ENCODE measurements at regions not wholly inside any gene's neighbourhood (a gene's known extent, or its start where the extent isn't known, plus 50 kb on each side); places are given as distances from the start of the nearest gene placed in this dataset.
"Not testable (repeated sequence)": the region's sequence is repeated elsewhere in the genome, so short reads cannot be mapped to it uniquely, and the experiment has no call there.

DNA sequence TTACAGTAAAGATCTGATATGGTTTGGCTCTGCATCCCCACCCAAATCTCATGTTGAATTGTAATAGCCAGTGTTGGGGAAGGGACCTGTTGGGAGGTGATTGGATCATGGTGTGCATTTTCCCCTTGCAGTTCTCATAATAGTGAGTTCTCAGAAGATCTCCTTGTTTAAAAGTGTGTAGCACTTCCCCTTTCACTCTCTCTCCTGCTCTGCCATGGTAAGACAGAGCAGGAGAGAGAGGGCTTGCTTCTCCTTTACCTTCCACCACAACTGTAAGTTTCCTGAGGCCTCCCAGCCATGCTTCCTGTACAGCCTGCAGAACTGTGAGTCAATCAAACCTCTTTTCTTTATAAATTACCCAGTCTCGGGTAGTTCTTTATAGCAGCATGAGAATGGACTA, 1530.9 kb upstream of the C9orf72 start:
- not testable (repeated sequence) for DNase-seq

DNA sequence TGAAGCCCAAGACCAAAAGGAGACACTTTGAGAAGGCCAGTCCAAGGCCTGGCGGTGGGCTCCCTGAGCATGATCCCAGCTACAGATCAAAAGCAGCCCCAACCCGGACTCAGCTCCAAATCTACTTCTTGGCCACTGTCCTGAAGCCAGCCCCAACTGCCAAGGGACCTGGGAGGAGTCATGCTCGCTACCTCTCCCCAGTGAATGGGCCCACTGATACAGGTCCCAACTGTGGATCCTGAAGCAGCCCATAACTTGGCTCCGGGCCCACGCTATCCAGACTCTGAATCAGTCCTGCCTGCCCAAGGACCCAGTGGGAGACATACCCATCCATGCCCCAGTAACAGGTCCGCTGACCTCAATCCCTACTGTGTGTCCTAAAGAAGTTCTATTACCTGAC, 1545.3 kb upstream of the C9orf72 start:
- no peak for DNase-seq

DNA sequence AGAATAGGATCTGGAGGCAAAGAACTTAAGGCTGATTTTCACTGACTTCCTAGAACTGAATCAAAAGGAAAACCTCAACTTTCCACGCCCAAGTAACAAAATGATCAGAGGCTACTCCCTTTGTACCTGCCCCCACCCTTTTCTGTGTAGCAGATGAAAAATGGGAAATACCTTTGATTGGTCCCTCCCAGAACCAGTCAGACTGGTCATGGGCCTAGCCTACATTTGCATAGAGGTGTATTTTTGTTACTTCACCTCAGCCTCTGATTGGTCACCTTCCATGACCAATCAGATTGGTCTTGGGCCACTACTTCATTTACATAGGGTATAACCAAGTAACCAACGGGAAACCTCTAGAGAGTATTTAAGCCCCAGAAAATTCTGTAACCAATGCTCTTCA, 1553.5 kb upstream of the C9orf72 start:
- no peak for DNase-seq

DNA sequence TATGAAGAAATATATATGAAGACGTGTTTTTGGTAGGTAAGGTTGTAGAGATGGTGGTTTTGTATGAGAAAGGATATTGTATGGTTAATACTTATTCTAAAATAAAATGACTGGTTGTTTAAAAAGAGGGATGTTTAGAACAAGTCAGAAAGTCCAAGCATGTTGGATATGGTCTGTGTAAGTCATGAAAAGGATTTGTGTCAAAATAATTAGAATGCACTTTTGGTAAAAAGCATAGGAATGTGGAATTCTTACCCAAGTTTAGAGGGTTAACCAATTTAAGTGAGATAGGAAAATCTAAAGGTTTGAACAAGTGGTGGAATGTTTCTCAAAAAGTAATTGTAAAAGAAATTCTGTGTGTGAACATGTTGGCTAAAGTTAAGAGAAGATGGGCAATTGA, 1556.5 kb upstream of the C9orf72 start:
- no peak for DNase-seq

DNA sequence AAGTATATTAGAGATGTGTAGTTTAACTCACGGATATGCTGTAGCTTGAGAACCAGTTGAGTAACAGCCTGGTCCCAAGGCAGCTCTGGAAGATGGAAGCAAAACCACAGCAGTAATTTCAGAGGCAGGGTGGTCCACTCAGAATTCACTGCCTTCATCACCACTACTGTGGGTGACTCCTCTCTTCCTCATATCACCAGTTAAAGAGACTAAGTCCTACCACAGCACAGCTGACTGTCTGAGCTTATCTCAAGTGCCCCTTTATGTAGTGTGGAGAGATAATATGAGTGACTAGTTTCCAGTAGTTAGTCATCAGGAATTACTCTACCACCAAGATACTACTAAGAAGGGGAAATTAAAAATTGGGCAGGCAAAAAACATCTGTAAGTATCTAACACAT, 1571.2 kb upstream of the C9orf72 start:
- no peak for DNase-seq

DNA sequence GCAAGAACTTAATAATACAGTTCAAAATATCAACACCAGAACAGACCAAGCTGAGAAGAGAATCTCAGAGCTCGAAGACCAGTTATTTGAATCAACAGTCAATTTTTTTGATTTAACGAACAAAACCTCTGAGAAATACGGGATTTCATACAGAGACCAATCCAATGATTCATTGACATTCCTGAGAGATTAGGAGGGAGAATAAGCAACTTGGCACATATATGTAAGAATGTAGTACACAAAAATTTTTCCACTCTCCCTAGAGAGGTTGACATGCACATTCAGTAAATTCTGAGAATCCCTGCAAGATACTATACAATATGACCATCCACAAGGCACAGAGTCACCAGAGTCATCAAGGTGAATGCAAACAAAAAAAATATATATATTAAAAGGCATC, 1577.3 kb upstream of the C9orf72 start:
- DNase-seq: no peak

DNA sequence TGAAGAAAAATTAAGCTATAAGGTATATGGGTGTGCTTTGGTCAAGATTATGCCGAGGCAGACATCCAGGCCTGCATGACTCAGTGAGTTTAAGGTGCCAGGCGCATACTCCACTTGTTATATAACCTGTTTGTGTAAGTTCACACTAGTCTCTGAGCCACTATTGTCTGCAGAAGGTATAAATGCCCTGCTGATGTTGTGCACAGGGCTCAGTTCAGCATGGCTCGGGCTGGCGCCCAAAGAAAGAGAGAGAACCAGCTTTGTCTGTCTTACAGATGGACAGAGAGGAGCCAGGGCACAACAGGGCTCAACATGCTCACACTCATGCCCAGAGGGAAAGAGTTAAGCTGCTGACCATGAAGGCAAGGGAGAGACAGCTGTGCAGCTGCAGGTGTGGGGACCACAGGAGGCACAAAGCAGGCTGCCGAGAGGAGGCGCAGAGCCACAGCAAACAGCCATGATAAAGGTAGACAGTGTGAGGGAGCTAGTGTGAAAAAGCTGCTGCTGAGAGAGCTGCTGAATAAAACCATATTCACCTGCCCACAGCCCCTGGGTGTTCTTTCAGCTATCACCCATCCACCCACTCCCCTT, 1587.6 kb upstream of the C9orf72 start:
- DNase-seq: no peak

DNA sequence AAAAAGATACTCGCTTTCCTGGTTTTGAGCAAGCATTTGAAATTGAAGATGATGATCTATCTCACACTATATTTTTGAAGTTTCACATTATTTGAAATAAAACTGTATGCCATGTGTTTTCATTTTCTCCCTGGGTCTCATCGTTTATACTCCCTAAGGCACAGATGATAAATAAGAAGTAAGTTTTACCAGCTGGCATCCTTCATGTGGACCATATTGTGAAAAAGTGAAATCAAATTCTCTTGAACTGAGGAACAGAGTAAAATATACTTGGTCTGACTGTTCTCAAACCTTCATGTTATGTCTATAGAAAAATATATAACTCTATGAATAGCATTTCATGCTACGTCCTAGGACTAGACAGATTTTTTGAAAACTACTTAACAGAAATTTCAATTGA, 1600.9 kb upstream of the C9orf72 start:
- no peak for DNase-seq

DNA sequence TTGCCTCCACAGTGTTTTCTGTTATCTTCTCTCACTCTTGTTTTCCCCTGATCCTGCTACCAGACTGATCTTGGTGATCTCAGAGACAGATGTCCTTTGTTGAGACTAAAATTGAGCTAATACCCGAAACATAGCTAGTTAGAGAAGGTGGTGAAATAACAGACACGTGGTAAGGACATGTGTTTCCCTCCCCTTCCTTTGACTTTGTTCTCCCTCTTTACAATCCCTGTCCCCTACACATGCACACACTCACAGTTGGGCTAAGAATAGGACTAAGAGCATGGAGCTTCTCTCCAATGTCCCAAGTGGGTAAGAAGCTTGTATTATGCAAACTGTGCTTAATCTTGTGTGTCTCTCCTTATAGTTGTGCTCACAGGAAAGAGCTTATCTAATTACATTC, 1603.0 kb upstream of the C9orf72 start:
- DNase-seq: no peak

DNA sequence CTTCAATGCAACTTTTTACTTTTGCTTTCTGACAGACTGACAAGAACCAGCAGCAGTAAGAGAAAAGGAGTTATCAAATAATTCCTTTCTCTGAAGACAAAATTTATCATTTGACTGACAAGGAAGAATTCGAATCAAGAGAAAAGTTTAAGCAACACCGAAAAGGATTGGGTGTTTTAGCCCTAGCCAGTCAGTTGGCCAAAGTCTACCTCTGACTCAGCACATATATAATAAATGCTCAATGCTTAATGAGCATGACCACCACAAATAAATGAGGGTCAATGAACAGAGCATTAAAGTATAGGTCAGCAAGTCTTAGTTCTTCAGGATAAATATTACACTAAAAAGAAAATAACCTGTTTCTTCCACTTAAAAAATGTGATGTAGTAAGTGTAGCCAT, 1603.5 kb upstream of the C9orf72 start:
- no peak for DNase-seq

DNA sequence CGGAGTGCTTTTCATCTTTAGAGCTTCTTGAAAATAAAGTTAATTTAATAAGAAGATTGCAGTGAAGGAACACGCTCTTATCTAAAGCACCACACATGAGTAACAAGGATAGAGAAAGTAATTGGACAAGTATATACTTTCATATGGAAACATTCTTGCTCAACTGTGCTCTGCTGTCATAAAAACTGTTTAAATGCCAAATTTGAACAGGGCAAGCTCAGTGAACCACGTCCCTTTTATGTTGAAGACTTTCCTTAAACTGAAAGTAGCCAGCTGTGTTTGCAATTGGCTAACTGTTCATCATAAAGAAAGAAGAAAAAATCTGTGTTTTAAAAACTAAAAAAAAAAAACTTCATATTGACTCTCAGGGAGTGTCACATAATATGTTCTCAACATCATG, 1610.7 kb upstream of the C9orf72 start:
- no peak for DNase-seq

DNA sequence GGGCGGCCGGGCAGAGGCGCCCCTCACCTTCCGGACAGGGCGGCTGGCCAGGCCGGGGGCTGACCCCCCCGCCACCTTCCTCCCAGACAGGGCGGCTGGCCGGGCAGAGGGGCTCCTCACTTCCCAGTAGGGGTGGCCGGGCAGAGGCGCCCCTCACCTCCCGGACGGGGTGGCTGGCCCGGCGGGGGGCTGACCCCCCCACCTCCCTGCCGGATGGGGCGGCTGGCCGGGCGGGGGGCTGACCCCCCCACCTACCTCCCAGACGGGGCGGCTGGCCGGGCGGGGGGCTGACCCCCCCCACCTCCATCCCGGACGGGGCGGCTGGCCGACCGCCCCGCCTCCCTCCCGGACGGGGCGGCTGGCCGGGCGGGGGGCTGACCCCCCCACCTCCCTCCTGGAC, 1615.5 kb upstream of the C9orf72 start:
- DNase-seq: not testable (repeated sequence)

DNA sequence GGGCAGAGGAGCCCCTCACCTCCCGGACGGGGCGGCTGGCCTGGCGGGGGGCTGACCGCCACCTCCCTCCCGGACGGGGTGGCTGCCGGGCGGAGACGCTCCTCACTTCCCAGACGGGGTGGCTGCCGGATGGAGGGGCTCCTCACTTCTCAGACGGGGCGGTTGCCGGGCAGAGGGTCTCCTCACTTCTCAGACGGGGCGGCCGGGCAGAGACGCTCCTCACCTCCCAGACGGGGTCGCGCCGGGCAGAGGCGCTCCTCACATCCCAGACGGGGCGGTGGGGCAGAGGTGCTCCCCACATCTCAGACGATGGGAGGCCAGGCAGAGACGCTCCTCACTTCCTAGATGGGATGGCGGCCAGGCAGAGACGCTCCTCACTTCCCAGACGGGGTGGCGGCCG, 1615.9 kb upstream of the C9orf72 start:
- DNase-seq: not testable (repeated sequence)

DNA sequence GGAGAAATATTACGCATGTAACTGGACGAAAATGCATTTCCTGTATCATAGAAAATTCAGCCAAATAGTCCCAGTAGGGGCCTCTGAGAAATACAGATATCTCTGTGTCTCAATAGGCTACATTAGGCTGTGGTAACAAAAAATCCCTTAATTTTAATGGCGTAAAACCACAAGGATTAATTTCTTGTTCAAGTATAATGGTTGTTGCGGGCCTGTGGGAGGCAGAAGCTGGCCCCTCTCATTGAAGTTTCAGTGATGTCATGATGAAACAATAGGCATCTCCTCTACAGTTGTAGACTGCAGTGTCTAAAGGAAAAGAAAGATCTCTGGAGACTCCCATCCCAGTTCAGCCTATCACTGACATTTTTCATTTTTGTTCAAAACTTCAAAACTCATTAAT, 1625.6 kb upstream of the C9orf72 start:
- DNase-seq: no peak

DNA sequence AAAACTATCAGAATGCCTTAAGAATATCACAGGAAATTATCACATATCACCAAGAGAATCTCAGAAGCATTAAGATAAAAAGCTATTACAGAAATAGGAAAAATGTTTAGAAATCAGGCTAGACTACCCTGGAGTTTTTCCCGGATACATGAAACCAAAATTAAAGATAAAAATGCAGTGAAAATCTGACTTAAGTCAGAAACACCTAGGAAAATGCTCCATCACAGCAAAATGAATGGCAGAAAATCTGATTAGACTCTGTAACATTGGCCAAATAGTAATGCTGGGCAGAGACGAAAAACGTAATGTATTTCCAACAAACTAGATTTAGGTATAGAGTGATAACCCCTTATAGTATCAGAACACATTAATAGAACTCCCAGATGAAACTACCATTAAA, 1626.7 kb upstream of the C9orf72 start:
- DNase-seq: no peak

DNA sequence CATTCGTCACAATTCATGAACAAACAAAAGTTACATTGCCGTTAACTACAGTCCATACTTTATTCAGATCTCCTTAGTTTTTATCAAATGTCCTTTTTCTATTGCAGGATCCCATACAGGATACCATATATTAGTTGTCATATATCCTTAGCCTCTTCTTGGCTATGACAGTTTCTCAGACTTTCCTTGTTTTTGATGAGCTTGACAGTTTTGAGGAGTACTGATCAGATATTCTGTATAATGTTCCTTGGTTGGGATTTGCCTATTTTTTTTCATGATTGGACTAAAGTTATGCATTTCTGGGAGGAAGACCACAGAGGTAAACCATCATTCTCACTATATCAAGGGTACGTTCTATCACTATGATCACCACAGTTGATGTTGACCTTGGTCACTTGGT, 1627.4 kb upstream of the C9orf72 start:
- no peak for DNase-seq

DNA sequence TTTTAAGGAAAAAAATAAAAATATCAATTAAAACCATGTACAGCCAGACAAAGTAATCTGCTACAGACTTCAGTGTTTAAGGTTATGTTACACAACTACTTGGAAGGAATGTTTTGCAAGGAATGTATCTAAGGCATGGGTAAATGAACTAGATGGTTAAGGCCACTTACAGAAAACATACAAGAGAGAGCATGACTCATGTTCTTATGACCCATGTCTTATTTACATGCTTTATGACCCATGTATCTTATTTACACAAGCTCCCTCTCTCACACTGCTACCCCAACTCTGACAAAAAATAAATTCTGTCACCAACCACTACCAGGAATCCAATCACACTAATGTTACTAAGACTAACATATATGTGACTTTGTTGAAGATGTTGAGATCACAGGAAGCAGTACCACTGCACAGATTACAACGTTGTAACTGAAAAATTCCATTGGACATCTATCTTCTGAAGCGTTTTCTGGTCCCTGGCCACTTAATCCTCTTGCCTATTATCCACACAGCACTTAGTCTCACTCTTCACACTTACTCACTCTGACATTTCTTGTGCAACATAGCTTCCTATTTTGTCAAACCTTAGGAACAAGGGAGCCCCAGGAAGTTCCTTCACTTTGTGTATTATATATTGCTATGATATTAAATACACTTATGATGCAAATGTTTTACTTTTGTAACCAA, 1630.1 kb upstream of the C9orf72 start:
- no peak for DNase-seq

DNA sequence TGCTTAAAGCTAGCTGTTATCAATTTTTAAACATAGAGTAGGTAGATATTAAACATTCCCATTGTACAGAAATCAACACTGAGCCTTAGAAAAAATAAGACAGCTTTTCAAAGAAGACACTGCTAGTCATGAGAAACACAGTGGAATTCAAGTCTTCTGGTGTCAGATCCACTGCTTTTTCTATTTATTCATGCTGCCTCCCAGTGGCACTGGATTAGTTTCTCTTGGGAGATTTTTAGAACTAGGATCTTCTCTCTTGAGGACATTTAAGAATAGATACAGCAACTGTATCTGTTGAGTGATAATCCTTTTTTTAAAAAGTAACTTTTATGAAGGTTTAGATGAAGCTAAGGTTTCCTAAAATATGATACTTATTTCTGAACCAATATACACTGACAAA, 1635.4 kb upstream of the C9orf72 start:
- no peak for DNase-seq

DNA sequence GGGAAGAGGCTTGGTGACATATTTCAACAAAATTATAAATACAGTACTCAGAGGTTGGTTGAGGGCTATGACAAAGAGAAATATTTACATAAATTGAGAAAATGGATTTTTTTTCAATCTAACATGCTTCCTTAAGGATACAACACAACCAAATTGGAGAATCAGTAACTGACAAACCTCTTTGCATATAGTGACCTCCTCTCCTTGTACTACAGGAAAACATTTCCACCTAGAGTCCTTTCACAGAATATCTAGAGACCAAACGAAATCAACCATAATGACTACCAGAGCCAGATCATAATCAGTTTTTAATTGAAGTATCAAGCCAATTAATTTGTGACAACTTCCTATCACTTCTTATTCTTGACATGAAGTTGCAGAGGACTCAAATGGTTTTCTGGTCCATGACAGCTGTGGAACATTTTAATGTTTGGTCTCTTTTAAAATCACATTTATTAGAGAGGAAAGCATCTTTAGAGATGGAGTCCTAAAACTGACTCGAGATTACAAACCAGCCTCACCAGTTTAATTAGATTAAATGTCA, 1636.5 kb upstream of the C9orf72 start:
- no peak for DNase-seq

DNA sequence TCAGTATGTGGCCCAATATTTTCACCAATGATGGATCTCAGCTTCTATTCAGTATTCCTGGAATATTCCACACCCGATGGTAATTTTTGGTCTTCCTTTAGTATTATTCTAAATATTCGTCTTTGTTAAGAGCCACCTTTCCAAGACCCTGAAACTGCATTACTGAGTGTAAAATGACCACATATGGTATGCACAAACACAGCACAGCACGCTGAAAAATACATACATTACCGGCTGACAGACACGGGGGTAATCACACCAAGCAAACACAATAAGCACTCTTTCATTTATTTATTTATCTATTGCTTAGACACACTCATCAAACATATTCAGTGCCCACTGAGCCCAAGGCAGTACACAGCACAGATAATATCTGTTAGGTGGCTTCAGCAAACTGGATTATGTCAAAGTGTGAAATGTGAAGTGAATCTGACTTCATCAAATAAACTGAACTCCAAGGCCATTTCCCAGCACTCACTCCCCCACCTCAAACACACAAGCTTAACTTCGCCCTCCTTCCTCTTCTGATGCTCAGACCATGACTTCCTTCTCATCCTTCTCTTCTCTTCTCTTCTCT, 1637.8 kb upstream of the C9orf72 start:
- peak in 1 of 51 donors; percentile 10 for DNase-seq

DNA sequence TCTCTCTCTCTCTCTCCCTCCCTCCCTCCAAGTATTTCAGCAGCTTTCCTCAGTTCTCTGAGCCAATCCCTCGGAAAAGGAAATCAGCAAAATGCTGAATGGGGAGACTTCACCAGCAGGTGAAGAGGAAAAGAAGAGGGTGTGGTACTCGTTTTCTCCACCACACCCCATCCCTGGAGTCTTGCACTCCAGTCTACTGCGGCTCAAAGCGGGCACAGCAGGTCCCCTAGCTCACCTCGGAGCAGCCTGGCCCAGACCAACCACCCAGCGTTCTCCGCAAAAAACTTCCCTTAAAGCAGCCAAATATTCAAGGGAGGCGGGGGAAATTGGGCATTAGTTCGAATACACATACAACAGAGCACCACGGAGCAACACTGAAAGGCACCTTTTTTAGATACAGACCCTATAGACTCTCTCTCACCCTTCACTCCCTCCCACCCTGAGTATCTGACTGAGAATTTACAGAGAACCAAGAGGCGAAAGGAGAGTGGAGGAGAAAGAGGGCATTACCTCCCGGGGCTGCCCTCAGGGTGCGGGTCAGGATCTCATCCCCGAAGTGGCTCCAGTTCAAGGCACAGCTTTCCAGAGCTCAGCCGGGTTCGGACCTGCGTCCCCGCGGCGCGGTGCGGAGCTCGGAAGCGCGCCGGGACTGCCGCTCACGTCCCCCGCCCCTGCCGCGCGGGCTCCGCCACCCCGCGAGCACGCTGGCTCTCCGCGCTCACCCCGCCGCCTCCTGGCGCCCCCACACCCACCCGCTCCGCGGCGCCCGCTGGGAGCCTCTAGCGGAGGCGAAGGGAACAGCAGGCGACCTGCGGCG, 1638.5 kb upstream of the C9orf72 start:
- DNase-seq: peak in 19 of 51 donors; percentile 6 to 62 (median 44)
